Small intestine (tissue), 7 donors: ENCODE measurements at regions not wholly inside any gene's neighbourhood (a gene's known extent, or its start where the extent isn't known, plus 50 kb on each side); places are given as distances from the start of the nearest gene placed in this dataset.

Experiments
- DNase-seq, 2 donors: peaks; one replicate each; pipeline versions ENCODE4 v3.0.0 to v3.0.0-alpha.2; 2013
- FAIRE-seq: peaks from 2 replicates; lab custom pipeline; 2012; peaks lifted over from hg19 to GRCh38; lab: Jason Lieb, UNC
- H3K27ac ChIP-seq, 3 donors: one replicate each; pipeline ENCODE4 v1.5.1; 2013; ENCODE audit warnings: low read length in 2 of 3, mild to moderate bottlenecking in 2 of 3, control low read depth in 1 of 3, inconsistent platforms in 1 of 3, low read depth in 1 of 3, moderate library complexity in 1 of 3
- H3K27me3 ChIP-seq, 3 donors: one replicate each; pipeline ENCODE4 v1.6.1; 2013; ENCODE audit warnings: low read length in 3 of 3, inconsistent platforms in 1 of 3; ENCODE audit not compliant: control insufficient read depth in 3 of 3, insufficient read depth in 3 of 3
- H3K36me3 ChIP-seq, 3 donors: one replicate each; pipeline ENCODE4 v1.6.1; 2013; ENCODE audit warnings: low read length in 3 of 3, inconsistent platforms in 1 of 3, low read depth in 1 of 3, mild to moderate bottlenecking in 1 of 3, moderate library complexity in 1 of 3; ENCODE audit not compliant: control insufficient read depth in 3 of 3, insufficient read depth in 2 of 3
- H3K4me1 ChIP-seq, 3 donors: one replicate each; pipeline ENCODE4 v1.6.1; 2013; ENCODE audit warnings: low read length in 2 of 3, inconsistent platforms in 1 of 3, low read depth in 1 of 3, mild to moderate bottlenecking in 1 of 3, moderate library complexity in 1 of 3; ENCODE audit not compliant: control insufficient read depth in 3 of 3, insufficient read depth in 2 of 3
- H3K4me3 ChIP-seq, 3 donors: one replicate each; pipeline ENCODE4 v1.5.1; 2013; ENCODE audit warnings: low read length in 3 of 3, control low read depth in 1 of 3, inconsistent platforms in 1 of 3, low read depth in 1 of 3, mild to moderate bottlenecking in 1 of 3, moderate library complexity in 1 of 3
- H3K9me3 ChIP-seq, 2 donors: one replicate each; pipeline ENCODE4 v1.6.1; 2013; ENCODE audit warnings: low read depth in 1 of 2, low read length in 1 of 2; ENCODE audit not compliant: control insufficient read depth in 2 of 2, insufficient read depth in 1 of 2
- WGBS, 3 donors: extraction: QIAGEN DNeasy Blood & Tissue Kit; methylation state at CpG; one replicate each; pipeline ENCODE4 v1.1.7; 2013; 5-methylcytosine and 5-hydroxymethylcytosine counted together
- donor health status: healthy with polysubstance abuse.
- donor health status: control.
- donor health status: control.
- donor health status: Bipolar disorder and iron deficiency.
- donor health status: healthy.

- DNase-seq = no peak
- WGBS, 3 donors = 62 to 82% (median 78%) methylated on average over 5 of the region's 5 CpGs
- H3K9me3 ChIP-seq = no peaks in the 10 kb centered on the region
- no peaks in the 10 kb centered on the region for H3K27me3 ChIP-seq
- no peak overlapping the region for H3K27ac ChIP-seq
- FAIRE-seq = no peak
- H3K36me3 ChIP-seq = no peaks in the 10 kb centered on the region
- no peaks in the 10 kb centered on the region for H3K4me1 ChIP-seq
- H3K4me3 ChIP-seq = no peak overlapping the region
Observed at GRCh38 chr6:114588726-114589125, 245.9 kb upstream of the HS3ST5 start.

GRCh38 chr6:114586298-114586697 lies 243.5 kb upstream of the HS3ST5 start:
- no peaks in the 10 kb centered on the region for H3K4me1 ChIP-seq
- FAIRE-seq = no peak
- H3K9me3 ChIP-seq = peaks cover 0 to 3% of the 10 kb centered on the region in 2 donors
- no peak overlapping the region for H3K4me3 ChIP-seq
- H3K27ac ChIP-seq = no peak overlapping the region
- 29 to 61% (median 31%) methylated on average over 2 of the region's 2 CpGs for WGBS, 3 donors
- H3K27me3 ChIP-seq = no peaks in the 10 kb centered on the region
- no peak for DNase-seq
- H3K36me3 ChIP-seq = no peaks in the 10 kb centered on the region

GRCh38 chr6:114581293-114581692 lies 238.5 kb upstream of the HS3ST5 start:
- peaks cover 0 to 11% of the 10 kb centered on the region in 2 donors for H3K9me3 ChIP-seq
- 21 to 37% (median 24%) methylated on average over 2 of the region's 2 CpGs for WGBS, 3 donors
- no peaks in the 10 kb centered on the region for H3K36me3 ChIP-seq
- H3K27ac ChIP-seq = no peak overlapping the region
- no peaks in the 10 kb centered on the region for H3K27me3 ChIP-seq
- H3K4me1 ChIP-seq = no peaks in the 10 kb centered on the region
- FAIRE-seq (no peak), DNase-seq (no peak)
- H3K4me3 ChIP-seq = no peak overlapping the region

- no peak for FAIRE-seq
- no peaks in the 10 kb centered on the region for H3K27me3 ChIP-seq
- 74 to 84% (median 80%) methylated on average over 3 of the region's 3 CpGs for WGBS, 3 donors
- no peak for DNase-seq
- H3K4me3 ChIP-seq = no peak overlapping the region
- H3K36me3 ChIP-seq = no peaks in the 10 kb centered on the region
- no peaks in the 10 kb centered on the region for H3K4me1 ChIP-seq
- H3K9me3 ChIP-seq = peaks cover 0 to 11% of the 10 kb centered on the region in 2 donors
- no peak overlapping the region for H3K27ac ChIP-seq
Observed at GRCh38 chr6:114580882-114581281, 238.1 kb upstream of the HS3ST5 start.

GRCh38 chr6:114579486-114579885 lies 236.7 kb upstream of the HS3ST5 start:
- FAIRE-seq = no peak
- Histone ChIP-seq H3K9me3 (peaks cover 0 to 11% of the 10 kb centered on the region in 2 donors), H3K27ac (no peak overlapping the region), H3K4me3 (no peak overlapping the region), H3K4me1 (no peaks in the 10 kb centered on the region), H3K36me3 (no peaks in the 10 kb centered on the region), H3K27me3 (no peaks in the 10 kb centered on the region)
- no peak for DNase-seq

- H3K27ac ChIP-seq = no peak overlapping the region
- FAIRE-seq (no peak), DNase-seq (no peak)
- H3K9me3 ChIP-seq = peaks cover 0 to 8% of the 10 kb centered on the region in 2 donors
- H3K36me3 ChIP-seq = no peaks in the 10 kb centered on the region
- H3K27me3 ChIP-seq = no peaks in the 10 kb centered on the region
- no peaks in the 10 kb centered on the region for H3K4me1 ChIP-seq
- 40 to 47% (median 42%) methylated on average over 1 of the region's 1 CpG for WGBS, 3 donors
- H3K4me3 ChIP-seq = no peak overlapping the region
Observed at GRCh38 chr6:114577109-114577508, 234.3 kb upstream of the HS3ST5 start.

GRCh38 chr6:114576330-114576729 lies 233.5 kb upstream of the HS3ST5 start:
- WGBS, 3 donors = 62 to 69% (median 69%) methylated on average over 4 of the region's 4 CpGs
- no peak for FAIRE-seq
- no peak overlapping the region for H3K27ac ChIP-seq
- peaks cover 0 to 8% of the 10 kb centered on the region in 2 donors for H3K9me3 ChIP-seq
- no peaks in the 10 kb centered on the region for H3K4me1 ChIP-seq
- H3K27me3 ChIP-seq = no peaks in the 10 kb centered on the region
- no peaks in the 10 kb centered on the region for H3K36me3 ChIP-seq
- no peak overlapping the region for H3K4me3 ChIP-seq
- no peak for DNase-seq

- no peak for FAIRE-seq
- H3K36me3 ChIP-seq = no peaks in the 10 kb centered on the region
- 70 to 76% (median 70%) methylated on average over 3 of the region's 3 CpGs for WGBS, 3 donors
Observed at GRCh38 chr6:114569669-114570068, 226.8 kb upstream of the HS3ST5 start.

GRCh38 chr6:114564302-114564933 lies 221.6 kb upstream of the HS3ST5 start:
- no peak for DNase-seq
- 72 to 82% (median 78%) methylated on average over 9 of the region's 9 CpGs for WGBS, 3 donors
- no peak for FAIRE-seq

More at GRCh38 chr6:114569669-114570068, 226.8 kb upstream of the HS3ST5 start:
- no peaks in the 10 kb centered on the region for H3K27me3 ChIP-seq
- no peak overlapping the region for H3K27ac ChIP-seq
- no peaks in the 10 kb centered on the region for H3K4me1 ChIP-seq
- peaks cover 0 to 4% of the 10 kb centered on the region in 2 donors for H3K9me3 ChIP-seq
- no peak overlapping the region for H3K4me3 ChIP-seq
- DNase-seq = no peak

More at GRCh38 chr6:114564302-114564933, 221.6 kb upstream of the HS3ST5 start:
- H3K9me3 ChIP-seq = peaks cover 0 to 9% of the 10 kb centered on the region in 2 donors
- no peak overlapping the region for H3K4me3 ChIP-seq
- H3K27me3 ChIP-seq = no peaks in the 10 kb centered on the region
- no peaks in the 10 kb centered on the region for H3K36me3 ChIP-seq
- H3K27ac ChIP-seq = no peak overlapping the region
- no peaks in the 10 kb centered on the region for H3K4me1 ChIP-seq
